GM19467 (cell line): ENCODE measurements at regions not wholly inside any gene's neighbourhood (a gene's known extent, or its start where the extent isn't known, plus 50 kb on each side); places are given as distances from the start of the nearest gene placed in this dataset.
"Not testable (repeated sequence)": the region's sequence is repeated elsewhere in the genome, so short reads cannot be mapped to it uniquely, and the experiment has no call there.

Experiments used
- ATAC-seq: cut with Tn5 transposase; IDR thresholded peaks from one replicate; pipeline ENCODE4 v1.9.1; 2021; ENCODE audit warnings: mild to moderate bottlenecking, moderate library complexity; ENCODE audit not compliant: unreplicated experiment

GRCh38 chr4:25981749-25982148 is 67.7 kb downstream of the SMIM20 start:
- ATAC-seq: no peak

- no peak for ATAC-seq
Observed at GRCh38 chr4:25982962-25983361, 68.9 kb downstream of the SMIM20 start.

- ATAC-seq: no peak
Observed at GRCh38 chr4:25984266-25984665, 70.2 kb downstream of the SMIM20 start.

- ATAC-seq: no peak
Observed at GRCh38 chr4:25984796-25985195, 70.8 kb downstream of the SMIM20 start.

GRCh38 chr4:25986807-25987206 is 72.8 kb downstream of the SMIM20 start:
- no peak for ATAC-seq

- no peak for ATAC-seq
Observed at GRCh38 chr4:25991340-25991739, 77.3 kb downstream of the SMIM20 start.

- no peak for ATAC-seq
Observed at GRCh38 chr4:25993395-25994185, 79.6 kb downstream of the SMIM20 start.

- not testable (repeated sequence) for ATAC-seq
Observed at GRCh38 chr4:25994577-25994976, 80.6 kb downstream of the SMIM20 start.

GRCh38 chr4:26000274-26000950 is 86.4 kb downstream of the SMIM20 start:
- ATAC-seq: no peak

- ATAC-seq: no peak
Observed at GRCh38 chr4:26001413-26001812, 87.4 kb downstream of the SMIM20 start.

- ATAC-seq: no peak
Observed at GRCh38 chr4:26001816-26002215, 87.8 kb downstream of the SMIM20 start.

GRCh38 chr4:26003056-26003455 is 89.0 kb downstream of the SMIM20 start:
- no peak for ATAC-seq

- ATAC-seq: no peak
Observed at GRCh38 chr4:26004290-26004689, 90.3 kb downstream of the SMIM20 start.

GRCh38 chr4:26005764-26006163 is 91.7 kb downstream of the SMIM20 start:
- ATAC-seq: no peak

- ATAC-seq: no peak
Observed at GRCh38 chr4:26008737-26009136, 94.7 kb downstream of the SMIM20 start.

GRCh38 chr4:26009502-26009901 is 95.5 kb downstream of the SMIM20 start:
- ATAC-seq: no peak

GRCh38 chr4:26010304-26010703 is 96.3 kb downstream of the SMIM20 start:
- no peak for ATAC-seq

- no peak for ATAC-seq
Observed at GRCh38 chr4:26013629-26014028, 99.6 kb downstream of the SMIM20 start.

- ATAC-seq: no peak
Observed at GRCh38 chr4:26015133-26015651, 101.2 kb downstream of the SMIM20 start.

GRCh38 chr4:26015906-26016305 is 101.9 kb downstream of the SMIM20 start:
- ATAC-seq: no peak

- no peak for ATAC-seq
Observed at GRCh38 chr4:26017531-26017930, 103.5 kb downstream of the SMIM20 start.
